Neural progenitor cell (in vitro differentiated cells): ENCODE measurements at regions not wholly inside any gene's neighbourhood (a gene's known extent, or its start where the extent isn't known, plus 50 kb on each side); places are given as distances from the start of the nearest gene placed in this dataset.
"Not testable (repeated sequence)": the region's sequence is repeated elsewhere in the genome, so short reads cannot be mapped to it uniquely, and the experiment has no call there.

Experiments
- DNase-seq: peaks from one replicate; pipeline ENCODE4 v3.0.0-alpha.2; 2016; ENCODE audit warnings: low spot score
- H2AFZ ChIP-seq: fragments of 200-600 bp; sonication (generic); replicated peaks from 2 replicates; pipeline ENCODE4 v1.6.1; 2016; ENCODE audit warnings: antibody characterized with exemption
- H3F3A ChIP-seq: fragments of 200-600 bp; sonication (generic); 2 replicates; pipeline ENCODE4 v1.6.1; 2016; ENCODE audit warnings: antibody characterized with exemption, low read depth
- H3K27ac ChIP-seq: fragments of 200-600 bp; sonication (generic); 2 replicates; pipeline ENCODE4 v1.5.1; 2016; ENCODE audit warnings: mild to moderate bottlenecking
- H3K27me3 ChIP-seq: fragments of 200-600 bp; sonication (generic); 2 replicates; pipeline ENCODE4 v1.6.1; 2016; ENCODE audit warnings: mild to moderate bottlenecking, moderate library complexity
- H3K36me3 ChIP-seq: fragments of 200-600 bp; sonication (generic); 2 replicates; pipeline ENCODE4 v1.5.1; 2016
- H3K4me1 ChIP-seq: fragments of 200-600 bp; sonication (generic); 2 replicates; pipeline ENCODE4 v1.6.1; 2016; ENCODE audit warnings: mixed run types
- H3K4me2 ChIP-seq: fragments of 200-600 bp; sonication (generic); 2 replicates; pipeline ENCODE4 v1.6.1; 2016
- H3K4me3 ChIP-seq: fragments of 200-600 bp; sonication (generic); 2 replicates; pipeline ENCODE4 v1.5.1; 2016
- H3K79me2 ChIP-seq: fragments of 200-600 bp; sonication (generic); 2 replicates; pipeline ENCODE4 v1.6.1; 2016; ENCODE audit warnings: low read depth
- H3K9ac ChIP-seq: fragments of 200-600 bp; sonication (generic); 2 replicates; pipeline ENCODE4 v1.6.1; 2016
- H3K9me3 ChIP-seq: fragments of 200-600 bp; sonication (generic); 2 replicates; pipeline ENCODE4 v1.5.1; 2016; ENCODE audit warnings: low read depth
- H4K20me1 ChIP-seq: fragments of 200-600 bp; sonication (generic); 2 replicates; pipeline ENCODE4 v1.6.1; 2016; ENCODE audit warnings: low read depth
- H3K27ac Mint-ChIP-seq: 3 replicates; pipeline ENCODE4 v1.8.0; 2021; ENCODE audit warnings: mixed read lengths
- H3K27me3 Mint-ChIP-seq: 2 replicates; pipeline ENCODE4 v1.8.0; 2022; ENCODE audit warnings: low read depth, mild to moderate bottlenecking, inconsistent platforms, moderate library complexity, mixed read lengths; ENCODE audit not compliant: insufficient read depth
- H3K36me3 Mint-ChIP-seq: 3 replicates; pipeline ENCODE4 v1.8.0; 2021; ENCODE audit warnings: mixed read lengths
- H3K4me1 Mint-ChIP-seq: 3 replicates; pipeline ENCODE4 v1.8.0; 2021; ENCODE audit warnings: mixed read lengths
- H3K4me3 Mint-ChIP-seq: 3 replicates; pipeline ENCODE4 v1.8.0; 2021; ENCODE audit warnings: mild to moderate bottlenecking, moderate library complexity, mixed read lengths
- H3K9me3 Mint-ChIP-seq: 3 replicates; pipeline ENCODE4 v1.8.0; 2020; ENCODE audit warnings: mixed read lengths
- EZH2 ChIP-seq: fragments of 200-600 bp; sonication (generic); IDR thresholded peaks from 2 replicates; pipeline ENCODE4 v1.6.1; 2017; ENCODE audit warnings: antibody characterized with exemption, mild to moderate bottlenecking, moderate library complexity
- EZH2phosphoT487 ChIP-seq: fragments of 200-600 bp; sonication (generic); IDR thresholded peaks from 2 replicates; pipeline ENCODE4 v1.6.1; 2017; ENCODE audit warnings: antibody characterized with exemption
- TF ChIP-seq, protein P1 (sequence below): fragments of 200-600 bp; sonication (generic); IDR thresholded peaks from 2 replicates; pipeline ENCODE4 v1.5.1; 2017; ENCODE audit warnings: antibody characterized with exemption, mild to moderate bottlenecking

- peaks cover 2% of the 10 kb centered on the region for H3K27me3 Mint-ChIP-seq
- no peak for TF ChIP-seq EZH2
- no peak for TF ChIP-seq EZH2phosphoT487
- TF ChIP-seq, protein P1, sequence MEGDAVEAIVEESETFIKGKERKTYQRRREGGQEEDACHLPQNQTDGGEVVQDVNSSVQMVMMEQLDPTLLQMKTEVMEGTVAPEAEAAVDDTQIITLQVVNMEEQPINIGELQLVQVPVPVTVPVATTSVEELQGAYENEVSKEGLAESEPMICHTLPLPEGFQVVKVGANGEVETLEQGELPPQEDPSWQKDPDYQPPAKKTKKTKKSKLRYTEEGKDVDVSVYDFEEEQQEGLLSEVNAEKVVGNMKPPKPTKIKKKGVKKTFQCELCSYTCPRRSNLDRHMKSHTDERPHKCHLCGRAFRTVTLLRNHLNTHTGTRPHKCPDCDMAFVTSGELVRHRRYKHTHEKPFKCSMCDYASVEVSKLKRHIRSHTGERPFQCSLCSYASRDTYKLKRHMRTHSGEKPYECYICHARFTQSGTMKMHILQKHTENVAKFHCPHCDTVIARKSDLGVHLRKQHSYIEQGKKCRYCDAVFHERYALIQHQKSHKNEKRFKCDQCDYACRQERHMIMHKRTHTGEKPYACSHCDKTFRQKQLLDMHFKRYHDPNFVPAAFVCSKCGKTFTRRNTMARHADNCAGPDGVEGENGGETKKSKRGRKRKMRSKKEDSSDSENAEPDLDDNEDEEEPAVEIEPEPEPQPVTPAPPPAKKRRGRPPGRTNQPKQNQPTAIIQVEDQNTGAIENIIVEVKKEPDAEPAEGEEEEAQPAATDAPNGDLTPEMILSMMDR, result no peak
- H3K4me1 Mint-ChIP-seq, result no peaks in the 10 kb centered on the region
Measured at GRCh38 chr7:97439637-97440214, 292.2 kb upstream of the TAC1 start.

GRCh38 chr7:97446361-97446760 lies 285.5 kb upstream of the TAC1 start:
- H3K27me3 ChIP-seq, result no peaks in the 10 kb centered on the region
- no peak overlapping the region for H3K9ac ChIP-seq
- H3K79me2 ChIP-seq, result no peaks in the 10 kb centered on the region
- H3K4me1 Mint-ChIP-seq, result peaks cover 3% of the 10 kb centered on the region
- no peaks in the 10 kb centered on the region for H3F3A ChIP-seq
- H3K4me2 ChIP-seq, result no peak overlapping the region
- no peaks in the 10 kb centered on the region for H3K36me3 ChIP-seq
- no peak overlapping the region for H3K27ac ChIP-seq
- no peak overlapping the region for H3K27ac Mint-ChIP-seq
- no peak for DNase-seq
- H4K20me1 ChIP-seq, result no peaks in the 10 kb centered on the region
- no peaks in the 10 kb centered on the region for H3K9me3 ChIP-seq
- H2AFZ ChIP-seq, result no peak overlapping the region
- H3K4me3 Mint-ChIP-seq, result no peak overlapping the region
- no peaks in the 10 kb centered on the region for H3K36me3 Mint-ChIP-seq
- peaks cover 5% of the 10 kb centered on the region for H3K9me3 Mint-ChIP-seq
- no peaks in the 10 kb centered on the region for H3K27me3 Mint-ChIP-seq
- no peak overlapping the region for H3K4me3 ChIP-seq
- no peak for TF ChIP-seq EZH2phosphoT487
- TF ChIP-seq, protein P1, result no peak
- no peak for TF ChIP-seq EZH2
- H3K4me1 ChIP-seq, result no peaks in the 10 kb centered on the region

More at GRCh38 chr7:97439637-97440214, 292.2 kb upstream of the TAC1 start:
- Histone ChIP-seq H3K4me3 (no peak overlapping the region), H3K4me2 (no peak overlapping the region), H3K27ac (no peak overlapping the region), H2AFZ (no peak overlapping the region), H4K20me1 (no peaks in the 10 kb centered on the region), H3F3A (no peaks in the 10 kb centered on the region), H3K9me3 (peaks cover 9% of the 10 kb centered on the region), H3K27me3 (no peaks in the 10 kb centered on the region), H3K4me1 (no peaks in the 10 kb centered on the region), H3K36me3 (no peaks in the 10 kb centered on the region), H3K79me2 (no peaks in the 10 kb centered on the region), H3K9ac (no peak overlapping the region)
- Mint-ChIP-seq H3K9me3 (peaks cover 26% of the 10 kb centered on the region), H3K36me3 (peaks cover 1% of the 10 kb centered on the region), H3K4me3 (no peak overlapping the region), H3K27ac (no peak overlapping the region)
- DNase-seq, result peak; percentile 5

GRCh38 chr7:97449448-97449847 lies 282.4 kb upstream of the TAC1 start:
- not testable (repeated sequence) for H3K4me3 ChIP-seq, H3K9ac ChIP-seq, H3F3A ChIP-seq, H3K4me1 Mint-ChIP-seq, H3K27ac ChIP-seq, H3K79me2 ChIP-seq, H3K9me3 Mint-ChIP-seq, H3K4me1 ChIP-seq, DNase-seq, H3K36me3 Mint-ChIP-seq, H3K36me3 ChIP-seq, H3K27me3 Mint-ChIP-seq, H3K27me3 ChIP-seq, H2AFZ ChIP-seq, H3K27ac Mint-ChIP-seq, H4K20me1 ChIP-seq, H3K9me3 ChIP-seq, H3K4me2 ChIP-seq, H3K4me3 Mint-ChIP-seq

GRCh38 chr7:97450516-97450915 lies 281.4 kb upstream of the TAC1 start:
- Mint-ChIP-seq H3K27ac (no peak overlapping the region), H3K4me3 (no peak overlapping the region), H3K4me1 (peaks cover 5% of the 10 kb centered on the region), H3K36me3 (no peaks in the 10 kb centered on the region), H3K27me3 (no peaks in the 10 kb centered on the region), H3K9me3 (peaks cover 3% of the 10 kb centered on the region)
- H3K4me3 ChIP-seq, result no peak overlapping the region
- H3K79me2 ChIP-seq, result no peaks in the 10 kb centered on the region
- H3K4me1 ChIP-seq, result no peaks in the 10 kb centered on the region
- H3F3A ChIP-seq, result no peaks in the 10 kb centered on the region
- TF ChIP-seq EZH2phosphoT487 (no peak), EZH2 (no peak)
- TF ChIP-seq, protein P1, result no peak
- no peak overlapping the region for H2AFZ ChIP-seq
- no peak for DNase-seq
- H4K20me1 ChIP-seq, result no peaks in the 10 kb centered on the region
- no peak overlapping the region for H3K4me2 ChIP-seq
- H3K9me3 ChIP-seq, result no peaks in the 10 kb centered on the region
- no peak overlapping the region for H3K27ac ChIP-seq
- no peaks in the 10 kb centered on the region for H3K27me3 ChIP-seq
- no peak overlapping the region for H3K9ac ChIP-seq
- H3K36me3 ChIP-seq, result no peaks in the 10 kb centered on the region
